Gastroesophageal sphincter (tissue), 3 donors: ENCODE measurements at regions not wholly inside any gene's neighbourhood (a gene's known extent, or its start where the extent isn't known, plus 50 kb on each side); places are given as distances from the start of the nearest gene placed in this dataset.

Experiments used
- EP300 ChIP-seq: sonication (generic); formaldehyde crosslinking; IDR thresholded peaks from one replicate; pipeline ENCODE4 v1.6.1; 2017; ENCODE audit warnings: antibody characterized with exemption, mild to moderate bottlenecking
- POLR2A ChIP-seq, 2 donors: fragments of 450-650 bp; IDR thresholded peaks; one replicate each; pipeline ENCODE4 v1.6.1; 2017; ENCODE audit warnings: antibody characterized with exemption in 2 of 2, mild to moderate bottlenecking in 2 of 2, moderate library complexity in 1 of 2
- POLR2AphosphoS5 ChIP-seq: sonication (generic); formaldehyde crosslinking; IDR thresholded peaks from one replicate; pipeline ENCODE4 v1.6.1; 2017; ENCODE audit warnings: antibody characterized with exemption
- TF ChIP-seq, protein P1 (sequence below), 4 experiments: fragments of 200-600 bp in 2 of 4; fragments of 450-650 bp in 2 of 4; sonication (generic) in 1 of 4; IDR thresholded peaks; one replicate each; pipeline ENCODE4 v1.5.1; 2017 to 2019; ENCODE audit warnings: antibody characterized with exemption in 4 of 4, mild to moderate bottlenecking in 2 of 4, moderate library complexity in 2 of 4

- no peak for TF ChIP-seq EP300
- no peak for TF ChIP-seq POLR2AphosphoS5
- TF ChIP-seq, protein P1, sequence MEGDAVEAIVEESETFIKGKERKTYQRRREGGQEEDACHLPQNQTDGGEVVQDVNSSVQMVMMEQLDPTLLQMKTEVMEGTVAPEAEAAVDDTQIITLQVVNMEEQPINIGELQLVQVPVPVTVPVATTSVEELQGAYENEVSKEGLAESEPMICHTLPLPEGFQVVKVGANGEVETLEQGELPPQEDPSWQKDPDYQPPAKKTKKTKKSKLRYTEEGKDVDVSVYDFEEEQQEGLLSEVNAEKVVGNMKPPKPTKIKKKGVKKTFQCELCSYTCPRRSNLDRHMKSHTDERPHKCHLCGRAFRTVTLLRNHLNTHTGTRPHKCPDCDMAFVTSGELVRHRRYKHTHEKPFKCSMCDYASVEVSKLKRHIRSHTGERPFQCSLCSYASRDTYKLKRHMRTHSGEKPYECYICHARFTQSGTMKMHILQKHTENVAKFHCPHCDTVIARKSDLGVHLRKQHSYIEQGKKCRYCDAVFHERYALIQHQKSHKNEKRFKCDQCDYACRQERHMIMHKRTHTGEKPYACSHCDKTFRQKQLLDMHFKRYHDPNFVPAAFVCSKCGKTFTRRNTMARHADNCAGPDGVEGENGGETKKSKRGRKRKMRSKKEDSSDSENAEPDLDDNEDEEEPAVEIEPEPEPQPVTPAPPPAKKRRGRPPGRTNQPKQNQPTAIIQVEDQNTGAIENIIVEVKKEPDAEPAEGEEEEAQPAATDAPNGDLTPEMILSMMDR (IDR thresholded peaks at IDR 0.05) = no peak
- no peak for TF ChIP-seq POLR2A (IDR thresholded peaks at IDR 0.05)
These were observed 421.8 kb downstream of the GBA3 start for GRCh38 chr4:23114538-23114937.
